VCaP (cell line): ENCODE measurements at regions not wholly inside any gene's neighbourhood (a gene's known extent, or its start where the extent isn't known, plus 50 kb on each side); places are given as distances from the start of the nearest gene placed in this dataset.

ENCODE experiments used
- H3K27ac ChIP-seq: fragments of 450-650 bp; 2 replicates; pipeline ENCODE4 v1.5.1; 2017
- CTCF ChIP-seq: fragments of 450-650 bp; conservative IDR thresholded peaks from 2 replicates; pipeline ENCODE4 v1.5.1; 2017; ENCODE audit warnings: mild to moderate bottlenecking, moderate library complexity

- TF ChIP-seq CTCF: no peak
- H3K27ac ChIP-seq: no peak overlapping the region
These were observed 407.9 kb upstream of the SLC14A2 start for GRCh38 chr18:45207328-45207727.

GRCh38 chr18:45208164-45208563, 407.1 kb upstream of the SLC14A2 start:
- TF ChIP-seq CTCF: no peak

DNA sequence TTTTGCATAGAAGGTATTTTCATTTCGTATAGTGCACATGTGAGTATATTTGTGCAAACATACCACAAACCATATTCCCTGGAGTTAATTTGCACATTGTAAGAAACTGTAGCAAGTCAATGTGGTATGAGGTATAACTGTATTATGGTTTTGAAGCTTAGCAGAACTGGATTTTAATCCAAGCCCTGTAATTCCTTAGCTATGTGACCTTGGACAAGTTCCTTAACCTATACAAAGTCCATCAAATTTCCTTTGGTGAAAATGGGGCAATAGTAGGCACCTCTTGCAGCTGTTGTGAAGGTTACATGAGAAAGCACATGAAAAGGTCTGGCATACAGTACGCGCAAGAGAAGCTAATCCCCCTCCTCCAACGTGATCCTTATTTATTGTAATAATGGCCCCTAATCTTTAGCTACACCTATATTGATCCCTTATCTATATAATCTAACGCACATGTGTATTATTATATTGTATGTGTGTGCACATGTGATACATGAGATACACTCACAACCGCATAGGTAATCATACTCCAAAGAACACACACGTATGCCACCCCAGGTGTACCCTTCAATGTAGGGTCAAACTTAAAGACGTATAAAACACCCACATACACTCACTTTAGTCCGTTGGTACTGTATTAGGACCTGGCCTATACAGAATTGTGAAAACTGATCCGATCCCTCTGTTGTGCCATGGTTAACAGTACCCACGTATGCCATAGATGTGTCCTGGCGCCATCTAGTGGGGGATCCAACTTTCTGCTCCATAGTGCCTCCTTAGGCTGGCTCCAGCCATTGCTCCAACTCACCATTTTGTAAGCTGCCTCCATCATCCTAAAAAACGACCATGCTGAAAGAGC, 402.9 kb upstream of the SLC14A2 start:
- H3K27ac ChIP-seq: no peak overlapping the region
- TF ChIP-seq CTCF: peak; percentile 85

More at GRCh38 chr18:45208164-45208563, 407.1 kb upstream of the SLC14A2 start:
- H3K27ac ChIP-seq: no peak overlapping the region

DNA sequence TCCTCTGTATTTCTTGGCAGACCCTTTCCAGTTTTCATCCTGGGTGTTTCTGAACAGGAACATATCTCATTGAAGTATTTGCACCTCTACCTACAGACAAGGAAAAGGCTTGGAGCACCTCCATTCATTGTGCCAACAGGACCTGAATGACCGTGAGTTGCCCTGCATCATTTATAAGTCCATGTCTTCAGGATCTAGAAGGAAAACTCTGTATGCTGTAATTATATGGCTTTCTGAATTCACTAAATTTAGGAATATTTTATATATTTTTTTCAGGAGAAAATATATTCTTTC, 402.3 kb upstream of the SLC14A2 start:
- H3K27ac ChIP-seq: no peak overlapping the region
- TF ChIP-seq CTCF: peak; percentile 44

DNA sequence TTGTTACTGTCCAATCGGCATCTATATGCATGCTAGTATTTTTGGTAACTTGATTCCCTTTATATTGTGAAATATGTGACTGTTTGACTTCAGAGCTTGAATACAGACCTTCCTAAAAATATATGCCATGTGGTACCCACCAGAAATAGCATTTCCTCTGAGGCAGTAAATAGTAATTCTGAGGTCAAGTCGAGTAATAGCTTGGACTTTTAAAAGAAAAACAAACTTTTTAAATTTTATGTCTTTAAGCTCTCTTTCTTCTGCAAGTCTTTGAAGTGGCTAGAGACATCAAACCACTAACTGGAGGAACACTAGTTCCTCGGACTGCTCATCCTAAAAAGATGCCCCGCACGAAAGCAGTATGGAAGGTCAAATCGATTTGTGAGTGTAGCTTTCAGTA, 396.8 kb upstream of the SLC14A2 start:
- H3K27ac ChIP-seq: no peak overlapping the region
- no peak for TF ChIP-seq CTCF

GRCh38 chr18:45221363-45221762, 393.9 kb upstream of the SLC14A2 start:
- H3K27ac ChIP-seq: no peak overlapping the region
- no peak for TF ChIP-seq CTCF

DNA sequence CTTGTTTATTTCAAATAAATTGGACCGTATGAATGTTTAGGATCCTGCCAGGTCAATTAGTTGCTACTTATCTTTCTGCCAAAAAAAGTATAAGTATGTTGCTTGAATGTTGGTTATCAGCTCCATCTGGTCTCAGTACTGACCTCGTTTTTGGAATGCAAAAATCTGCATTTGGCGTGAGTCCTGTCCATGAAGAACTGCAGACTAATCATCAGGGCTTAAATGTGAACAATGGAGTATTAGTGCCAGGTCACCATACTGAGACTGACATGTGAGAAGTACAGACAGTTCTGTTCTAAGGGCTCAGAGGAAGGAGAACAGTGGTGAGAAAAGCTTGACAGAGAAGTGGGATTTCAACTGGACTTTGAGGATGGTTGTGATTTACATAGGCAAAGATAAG, 393.1 kb upstream of the SLC14A2 start:
- no peak overlapping the region for H3K27ac ChIP-seq
- no peak for TF ChIP-seq CTCF
